Daoy (cell line): ENCODE measurements at regions not wholly inside any gene's neighbourhood (a gene's known extent, or its start where the extent isn't known, plus 50 kb on each side); places are given as distances from the start of the nearest gene placed in this dataset.
A peak's percentile ranks its signal among the peaks of the same experiment; 100 is the strongest.
"Not testable (repeated sequence)": the region's sequence is repeated elsewhere in the genome, so short reads cannot be mapped to it uniquely, and the experiment has no call there.

Source experiments
- DNase-seq: peaks from one replicate; pipeline ENCODE4 v3.0.0-alpha.2; 2015; ENCODE audit warnings: low read depth

DNA sequence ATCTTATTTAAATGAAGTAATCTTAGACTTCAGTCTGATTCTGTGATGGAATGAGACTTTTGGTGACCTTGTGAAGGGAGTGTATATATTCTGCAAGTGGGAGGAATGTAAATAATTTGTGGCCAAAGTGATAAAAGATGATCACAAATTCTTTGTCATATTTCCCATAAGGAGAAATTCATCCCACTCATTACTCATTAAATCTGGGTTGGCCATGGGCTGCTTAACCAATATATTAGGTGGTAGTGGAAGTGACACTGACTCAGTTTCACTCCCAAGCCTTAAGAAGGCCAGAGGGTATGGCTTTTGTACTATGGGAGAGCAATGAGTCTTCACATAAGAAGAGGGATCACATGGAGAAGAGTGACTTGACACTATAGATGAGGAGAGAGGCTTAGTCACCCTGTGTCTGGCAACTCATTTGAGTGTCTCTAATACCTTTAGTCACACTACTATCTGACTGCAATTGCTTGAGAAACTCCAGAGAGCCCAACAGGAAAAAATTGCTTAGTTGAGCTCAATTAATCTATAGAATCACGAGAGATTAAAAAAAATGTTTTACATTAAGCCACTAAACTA lies 408.2 kb upstream of the PITX2 start:
- DNase-seq: no peak

GRCh38 chr4:111031596-111031995 lies 408.7 kb upstream of the PITX2 start:
- DNase-seq: no peak

GRCh38 chr4:111037591-111038360 lies 414.9 kb upstream of the PITX2 start:
- DNase-seq: no peak

DNA sequence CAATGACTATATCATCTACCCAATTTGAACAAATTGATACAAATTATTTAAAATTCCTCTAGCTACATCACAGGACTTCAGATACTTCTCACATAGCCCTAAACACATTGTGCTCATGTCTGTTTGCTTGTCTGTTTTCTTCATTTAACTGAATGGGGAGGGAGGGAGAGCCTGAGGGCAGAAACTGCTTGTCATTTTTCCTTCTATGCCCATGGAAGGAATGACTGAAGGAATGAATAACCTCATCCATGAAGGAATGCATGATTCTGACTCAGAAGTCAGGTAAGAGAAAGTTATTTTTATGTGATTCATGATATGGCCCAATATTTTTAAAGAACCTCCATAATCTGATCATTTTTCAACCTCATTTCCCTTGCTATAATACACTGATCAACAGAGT lies 418.0 kb upstream of the PITX2 start:
- DNase-seq: no peak

- DNase-seq: no peak
These were observed 420.4 kb upstream of the PITX2 start for GRCh38 chr4:111043286-111043685.

- DNase-seq: no peak
These were observed 423.1 kb upstream of the PITX2 start for GRCh38 chr4:111045992-111046391.

GRCh38 chr4:111046811-111047210 lies 423.9 kb upstream of the PITX2 start:
- no peak for DNase-seq

DNA sequence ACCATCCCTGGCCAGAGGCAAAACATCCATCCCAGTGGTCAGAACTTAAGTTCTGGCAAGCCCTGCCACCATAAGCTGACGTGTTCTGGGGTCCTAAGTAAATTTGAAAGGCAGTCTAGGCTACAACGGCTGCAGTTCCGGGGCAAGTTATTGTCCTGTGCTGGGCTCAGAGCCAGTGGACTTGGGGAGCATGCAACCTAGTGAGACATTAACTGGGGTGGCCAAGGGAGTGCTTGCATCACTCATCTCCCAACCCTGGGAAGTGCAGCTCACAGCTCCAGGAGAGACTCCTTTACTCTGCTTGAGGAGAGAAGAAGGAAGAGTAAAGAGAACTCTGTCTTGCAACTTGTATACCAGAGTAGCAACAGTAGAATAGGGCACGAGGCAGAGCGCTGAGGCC lies 425.4 kb upstream of the PITX2 start:
- DNase-seq: no peak

DNA sequence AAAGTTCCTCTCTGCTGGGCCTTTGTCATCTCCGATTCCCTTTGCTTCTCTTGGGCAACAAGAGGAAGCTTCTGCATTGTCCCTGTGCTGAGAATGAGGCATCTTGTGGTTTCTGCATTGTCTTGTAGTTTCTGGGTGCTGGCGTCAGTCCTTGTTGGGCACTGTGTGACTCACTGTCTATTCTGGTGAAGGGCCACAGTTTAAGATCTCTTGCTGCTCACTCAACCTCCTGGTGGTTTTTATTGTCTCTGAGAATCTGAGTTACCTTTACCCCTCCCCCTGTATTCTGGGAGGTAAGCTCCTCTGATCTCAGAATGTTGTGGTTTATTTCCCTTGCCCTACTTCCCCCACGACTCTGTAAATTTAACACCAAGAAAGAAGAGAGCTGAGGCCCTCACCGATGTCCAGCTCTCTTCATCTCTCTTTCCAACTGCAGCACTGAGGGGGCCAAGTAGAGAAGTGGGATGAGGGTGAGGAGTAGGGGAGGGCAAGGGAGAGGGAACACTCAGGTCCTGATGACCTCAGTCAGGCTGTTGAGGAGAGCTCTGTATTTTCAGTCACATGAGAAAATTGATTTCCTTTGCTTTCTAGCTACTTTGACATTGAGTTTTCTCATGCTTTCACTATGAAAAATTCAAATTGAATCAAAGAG lies 441.6 kb upstream of the PITX2 start:
- DNase-seq: peak; percentile 21

GRCh38 chr4:111066001-111066400 lies 443.1 kb upstream of the PITX2 start:
- DNase-seq: no peak

- no peak for DNase-seq
These were observed 443.6 kb upstream of the PITX2 start for GRCh38 chr4:111066447-111066846.

- peak; percentile 2 for DNase-seq
These were observed 444.0 kb upstream of the PITX2 start for GRCh38 chr4:111066887-111067286.

DNA sequence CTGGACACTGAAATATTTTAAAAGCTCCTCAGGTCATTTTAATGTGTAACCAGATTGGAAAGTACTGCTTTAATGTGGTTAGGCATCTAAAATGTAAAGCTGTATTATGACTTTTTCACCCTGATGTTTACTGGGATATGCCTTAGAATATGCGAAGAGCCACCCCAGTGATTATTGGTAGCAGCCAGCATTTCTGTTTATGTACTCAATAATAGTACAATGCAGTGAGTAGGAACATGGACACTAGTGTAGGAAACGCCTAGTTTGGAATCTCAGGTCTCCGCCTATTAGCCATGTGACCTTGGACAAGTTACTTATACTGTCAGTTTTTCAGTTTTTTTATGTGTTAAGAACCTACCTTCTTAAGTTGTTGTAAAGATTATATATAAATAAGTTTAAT lies 446.0 kb upstream of the PITX2 start:
- DNase-seq: no peak

- DNase-seq: no peak
These were observed 447.5 kb upstream of the PITX2 start for GRCh38 chr4:111070390-111070789.

- no peak for DNase-seq
These were observed 451.7 kb upstream of the PITX2 start for GRCh38 chr4:111074523-111075114.

GRCh38 chr4:111076299-111076698 lies 453.4 kb upstream of the PITX2 start:
- not testable (repeated sequence) for DNase-seq

DNA sequence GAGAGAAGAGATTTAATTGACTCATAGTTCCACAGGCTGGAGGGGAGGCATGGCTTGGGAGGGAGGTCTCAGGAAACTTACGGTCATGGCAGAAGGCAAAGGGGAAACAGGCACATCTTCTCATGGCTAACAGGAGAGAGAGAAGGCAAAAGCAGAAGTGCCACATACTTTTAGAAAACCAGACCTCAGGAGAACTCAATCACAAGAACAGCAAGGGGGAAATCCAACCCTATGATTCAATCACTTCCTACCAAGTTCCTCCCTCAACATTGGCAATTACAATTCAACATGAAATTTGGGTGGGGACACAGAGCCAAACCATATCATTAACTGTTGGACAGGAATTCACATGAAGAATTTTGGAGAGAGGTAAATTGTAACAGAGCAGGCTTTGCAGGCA lies 485.3 kb upstream of the PITX2 start:
- no peak for DNase-seq

GRCh38 chr4:111113591-111113990 lies 490.7 kb upstream of the PITX2 start:
- DNase-seq: no peak

DNA sequence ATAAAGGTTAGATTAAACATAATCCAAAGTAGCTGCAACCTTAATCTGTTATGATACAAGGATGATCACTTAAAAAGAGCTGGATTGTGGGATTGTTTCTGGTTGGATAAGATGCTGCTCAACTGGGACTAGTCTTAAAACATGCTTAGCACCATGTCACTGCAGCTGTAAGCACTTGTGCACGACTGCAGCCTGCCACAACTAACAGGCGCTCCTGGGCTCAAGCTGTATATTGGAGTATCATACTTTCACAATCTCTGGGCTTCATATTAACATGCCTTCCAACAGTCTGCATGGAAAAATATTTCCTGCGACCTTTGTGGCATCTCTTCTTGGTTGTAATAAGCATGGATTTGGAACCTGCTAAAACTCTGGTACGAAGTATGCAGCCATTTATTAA lies 493.0 kb upstream of the PITX2 start:
- no peak for DNase-seq

DNA sequence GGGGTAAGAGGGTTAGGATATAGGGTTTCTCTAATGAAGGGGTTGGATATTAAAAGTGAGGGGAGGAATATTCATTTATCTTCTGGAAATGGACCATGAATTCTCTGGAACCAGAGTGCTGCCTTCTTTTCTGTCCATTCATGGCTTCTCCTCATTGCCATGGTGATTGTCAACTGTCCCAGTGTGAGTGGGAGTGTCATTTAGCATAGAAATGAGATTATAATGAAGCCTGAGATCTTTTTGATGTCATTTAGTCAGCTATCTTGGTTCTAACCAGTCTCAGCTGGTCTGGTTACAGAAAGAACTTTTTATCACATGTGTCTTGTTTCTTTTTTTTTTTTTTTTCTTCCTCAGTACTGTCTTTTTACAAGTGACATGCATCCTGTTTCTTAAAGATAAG lies 497.3 kb upstream of the PITX2 start:
- no peak for DNase-seq

GRCh38 chr4:111126340-111126739 lies 503.5 kb upstream of the PITX2 start:
- no peak for DNase-seq

GRCh38 chr4:111127841-111128240 lies 505.0 kb upstream of the PITX2 start:
- DNase-seq: no peak

DNA sequence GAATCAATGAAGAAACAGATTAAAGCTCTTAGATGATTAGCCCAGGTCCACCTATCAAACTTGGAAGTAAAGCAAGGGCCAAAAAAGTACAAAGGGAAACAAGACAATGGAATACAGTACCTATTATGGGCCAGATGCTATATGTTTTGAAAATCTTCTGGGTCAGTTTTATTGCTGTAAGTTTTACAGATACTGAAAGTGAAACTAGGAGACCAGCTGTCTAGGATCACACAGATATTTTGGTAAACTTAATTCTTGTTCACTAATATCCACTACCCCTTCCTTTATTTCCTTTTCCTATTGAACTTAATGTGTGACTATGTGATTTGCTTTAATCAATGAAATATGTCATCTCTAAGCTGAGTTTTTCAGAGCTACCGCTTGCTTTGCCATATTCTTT lies 505.4 kb upstream of the PITX2 start:
- no peak for DNase-seq
